Endothelial cell of umbilical vein (primary cell): ENCODE measurements at regions not wholly inside any gene's neighbourhood (a gene's known extent, or its start where the extent isn't known, plus 50 kb on each side); places are given as distances from the start of the nearest gene placed in this dataset.

ENCODE experiments used
- BruUV-seq: library from RNA; stranded (reverse); fragments of 400-500 nt; replicated peaks from 2 replicates; lab custom pipeline; 2021; lab: Mats Ljungman, UMichigan
- CTCF ChIA-PET: fragments of 300-600, 350-600 bp; sonication (Branson Sonifier 250); formaldehyde crosslinking; loops from one replicate; lab custom pipeline; 2021; ENCODE audit warnings: antibody characterized with exemption, inconsistent platforms; lab: Charles Lee
- POLR2A ChIA-PET: fragments of 300-600, 350-600 bp; sonication (Branson Sonifier 250); formaldehyde crosslinking; loops from one replicate; lab custom pipeline; 2021; ENCODE audit warnings: antibody characterized with exemption, inconsistent platforms; lab: Charles Lee
- DNase-seq: peaks from one replicate; pipeline ENCODE4 v3.0.0-alpha.2; 2011; ENCODE audit warnings: low read depth, low spot score
- FAIRE-seq: peaks from 2 replicates; lab custom pipeline; 2011; peaks lifted over from hg19 to GRCh38; lab: Jason Lieb, UNC
- H2AFZ ChIP-seq: 2 replicates; pipeline ENCODE4 v1.6.0; 2012; ENCODE audit warnings: low read depth, low read length, control low read depth, inconsistent platforms
- H3K27ac ChIP-seq: 2 replicates; pipeline ENCODE4 v1.5.1; 2011; ENCODE audit warnings: low read depth, mild to moderate bottlenecking, control low read depth, low read length, moderate library complexity; ENCODE audit not compliant: insufficient read depth
- H3K27me3 ChIP-seq, 2 experiments: 2 replicates each; pipeline versions ENCODE4 v1.6.0 to v1.6.1; 2011; ENCODE audit warnings: low read length in 2 of 2, mixed read lengths in 1 of 2; ENCODE audit not compliant: control insufficient read depth in 2 of 2, insufficient read depth in 2 of 2
- H3K36me3 ChIP-seq, 2 experiments: 2 replicates in 1 of 2; 3 replicates in 1 of 2; pipeline ENCODE4 v1.5.1; 2011; ENCODE audit warnings: low read length in 2 of 2, mild to moderate bottlenecking in 1 of 2, moderate library complexity in 1 of 2; ENCODE audit not compliant: control insufficient read depth in 2 of 2, insufficient read depth in 2 of 2; ENCODE audit errors: extremely low read depth in 1 of 2
- H3K4me1 ChIP-seq: 3 replicates; pipeline ENCODE4 v1.5.1; 2011; ENCODE audit warnings: mild to moderate bottlenecking, low read length; ENCODE audit not compliant: control insufficient read depth, insufficient read depth; ENCODE audit errors: extremely low read depth
- H3K4me2 ChIP-seq: 2 replicates; pipeline ENCODE4 v1.6.1; 2011; ENCODE audit warnings: low read length, control low read depth, mixed read lengths; ENCODE audit not compliant: insufficient read depth
- H3K4me3 ChIP-seq, 3 experiments: fragments of 200-600 bp in 1 of 3; sonication (generic), shearing (Covaris generic) in 1 of 3; replicated peaks in 1 of 3; 2 replicates each; pipeline ENCODE4 v1.5.1; 2011 to 2016; ENCODE audit warnings: control low read depth in 3 of 3, low read length in 3 of 3, mild to moderate bottlenecking in 2 of 3, inconsistent platforms in 1 of 3, low read depth in 1 of 3, moderate library complexity in 1 of 3; ENCODE audit not compliant: insufficient read depth in 1 of 3
- H3K79me2 ChIP-seq: 2 replicates; pipeline ENCODE4 v1.6.0; 2012; ENCODE audit warnings: low read length, inconsistent platforms; ENCODE audit not compliant: control insufficient read depth, insufficient read depth
- H3K9ac ChIP-seq: replicated peaks from 2 replicates; pipeline ENCODE3; 2011; ENCODE audit warnings: low read length, control low read depth; ENCODE audit not compliant: insufficient read depth; ENCODE audit errors: extremely low read depth
- H3K9me1 ChIP-seq: replicated peaks from 3 replicates; pipeline ENCODE4 v1.6.0; 2011; ENCODE audit warnings: mild to moderate bottlenecking, low read length; ENCODE audit not compliant: control insufficient read depth, insufficient read depth; ENCODE audit errors: extremely low read depth
- H3K9me3 ChIP-seq: replicated peaks from 2 replicates; pipeline ENCODE4 v1.5.1; 2012; ENCODE audit warnings: low read length, inconsistent platforms; ENCODE audit not compliant: control insufficient read depth, insufficient read depth
- H4K20me1 ChIP-seq: replicated peaks from 2 replicates; pipeline ENCODE3; 2011; ENCODE audit warnings: mild to moderate bottlenecking, low read length; ENCODE audit not compliant: control insufficient read depth, insufficient read depth; ENCODE audit errors: extremely low read depth
- CTCF ChIP-seq, 2 donors: IDR thresholded peaks; 1 replicate in 1 of 2; 2 replicates in 1 of 2; pipeline ENCODE4 v1.5.1; 2011; ENCODE audit warnings: low read length in 2 of 2, mild to moderate bottlenecking in 2 of 2, moderate library complexity in 2 of 2, control low read depth in 1 of 2, inconsistent platforms in 1 of 2, low read depth in 1 of 2; ENCODE audit not compliant: insufficient read depth in 1 of 2; ENCODE audit errors: extremely low read depth in 1 of 2
- EZH2 ChIP-seq: IDR thresholded peaks from 2 replicates; pipeline ENCODE4 v1.6.1; 2012; ENCODE audit warnings: borderline replicate concordance, low read depth, mild to moderate bottlenecking, moderate library complexity, low read length, inconsistent platforms; ENCODE audit not compliant: severe bottlenecking
- FOS ChIP-seq: IDR thresholded peaks from 2 replicates; pipeline ENCODE4 v1.6.1; 2011; ENCODE audit warnings: mild to moderate bottlenecking, low read length, moderate library complexity, borderline replicate concordance; ENCODE audit not compliant: insufficient read depth
- GATA2 ChIP-seq: IDR thresholded peaks from 2 replicates; pipeline ENCODE4 v1.7.0; 2011; ENCODE audit warnings: low read depth, mild to moderate bottlenecking, moderate library complexity, mixed read lengths, low read length; ENCODE audit not compliant: insufficient read length, insufficient read depth
- JUN ChIP-seq: IDR thresholded peaks from 2 replicates; pipeline ENCODE4 v1.6.1; 2011; ENCODE audit warnings: borderline replicate concordance, low read depth; ENCODE audit not compliant: insufficient read length, insufficient read depth
- MAX ChIP-seq: IDR thresholded peaks from 2 replicates; pipeline ENCODE4 v1.6.1; 2011; ENCODE audit not compliant: insufficient read depth, insufficient read length
- MYC ChIP-seq: IDR thresholded peaks from one replicate; pipeline ENCODE4 v1.6.1; 2011; ENCODE audit warnings: mild to moderate bottlenecking, low read depth, low read length
- POLR2A ChIP-seq: IDR thresholded peaks from 2 replicates; pipeline ENCODE4 v1.6.1; 2012; ENCODE audit warnings: low read depth, mild to moderate bottlenecking, control low read depth, low read length
- POLR2AphosphoS5 ChIP-seq: IDR thresholded peaks from 2 replicates; pipeline ENCODE4 v1.6.1; 2012; ENCODE audit warnings: low read depth, mild to moderate bottlenecking, control low read depth, low read length, moderate library complexity; ENCODE audit not compliant: insufficient read depth
- dilution Hi-C: fragments of 300-500 bp; cut with MboI; formaldehyde crosslinking; loops from one replicate; pipeline ENCODE4 v1.15.0; 2019; ENCODE audit warnings: low sequenced_read_pairs; ENCODE audit not compliant: extremely low pct_ligation_motif_present
- intact Hi-C: fragments of 100-400 bp; cut with micrococcal nuclease; formaldehyde crosslinking; loops from one replicate; pipeline ENCODE4 v1.10.0; 2022

GRCh38 chr4:79050541-79050880, 111.3 kb upstream of the PAQR3 start:
- H3K9ac ChIP-seq, result no peak overlapping the region
- H2AFZ ChIP-seq, result no peak overlapping the region
- no peaks in the 10 kb centered on the region for H3K9me1 ChIP-seq
- H3K4me1 ChIP-seq, result no peaks in the 10 kb centered on the region
- H3K36me3 ChIP-seq, result no peaks in the 10 kb centered on the region
- no peaks in the 10 kb centered on the region for H3K9me3 ChIP-seq
- DNase-seq (no peak), FAIRE-seq (no peak)
- no peaks in the 10 kb centered on the region for H4K20me1 ChIP-seq
- no peak overlapping the region for H3K4me2 ChIP-seq
- no TSS peak for BruUV-seq
- no peaks in the 10 kb centered on the region for H3K79me2 ChIP-seq
- no peak overlapping the region for H3K27ac ChIP-seq
- ChIA-PET CTCF (no interaction called here), POLR2A (interaction anchor here (0.7 kb wide), 1 partner anchor 8 kb away, joined by 9 read pairs; no protein-coding TSS in a partner anchor)
- TF ChIP-seq POLR2A (no peak), FOS (no peak), GATA2 (no peak), POLR2AphosphoS5 (no peak), EZH2 (no peak), MAX (no peak), MYC (no peak), JUN (no peak), CTCF (IDR thresholded peaks at IDR 0.05; ENCODE audit: extremely low read depth in 1 of 2, insufficient read depth in 1 of 2, low read depth in 1 of 2, low read length in 2 of 2) (no peak)
- H3K27me3 ChIP-seq, result no peaks in the 10 kb centered on the region
- H3K4me3 ChIP-seq, result no peak overlapping the region
- dilution Hi-C loops, result no loop called here
- intact Hi-C loops, result loop anchor here (5.0 kb wide), 1 partner anchor 277 kb away; the partner anchor contains the start of gene NAA11
